HG02973 (cell line): ENCODE measurements at regions not wholly inside any gene's neighbourhood (a gene's known extent, or its start where the extent isn't known, plus 50 kb on each side); places are given as distances from the start of the nearest gene placed in this dataset.
"Not testable (repeated sequence)": the region's sequence is repeated elsewhere in the genome, so short reads cannot be mapped to it uniquely, and the experiment has no call there.

Source experiments
- ATAC-seq: cut with Tn5 transposase; IDR thresholded peaks from one replicate; pipeline ENCODE4 v1.9.1; 2021; ENCODE audit warnings: moderate library complexity; ENCODE audit not compliant: unreplicated experiment

DNA sequence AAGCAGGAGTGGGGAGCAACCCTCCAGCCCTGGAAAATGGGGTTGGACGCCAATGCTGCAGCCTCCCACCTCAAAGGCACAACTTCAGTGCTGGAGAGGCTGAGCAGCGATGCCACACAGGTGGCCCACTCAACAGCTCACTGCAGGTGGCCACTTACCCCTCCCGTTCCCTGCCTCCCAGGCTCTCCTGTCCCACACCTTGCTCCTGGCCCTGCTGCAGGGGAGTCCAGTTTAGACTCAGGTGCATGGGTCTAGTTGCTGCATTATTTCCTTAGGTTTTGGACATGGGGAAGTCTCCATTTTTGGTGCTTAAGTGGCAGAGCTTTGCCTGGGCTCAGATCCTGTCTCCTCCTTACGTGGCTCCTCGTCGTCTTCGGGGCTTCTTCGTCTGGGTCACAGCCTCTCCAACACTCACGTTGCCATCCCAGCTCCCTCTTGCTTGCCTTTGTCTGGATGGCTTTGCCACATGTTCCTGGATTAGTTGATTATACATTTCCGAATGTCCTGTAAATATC is 898.3 kb downstream of the BRD1 start:
- no peak for ATAC-seq

DNA sequence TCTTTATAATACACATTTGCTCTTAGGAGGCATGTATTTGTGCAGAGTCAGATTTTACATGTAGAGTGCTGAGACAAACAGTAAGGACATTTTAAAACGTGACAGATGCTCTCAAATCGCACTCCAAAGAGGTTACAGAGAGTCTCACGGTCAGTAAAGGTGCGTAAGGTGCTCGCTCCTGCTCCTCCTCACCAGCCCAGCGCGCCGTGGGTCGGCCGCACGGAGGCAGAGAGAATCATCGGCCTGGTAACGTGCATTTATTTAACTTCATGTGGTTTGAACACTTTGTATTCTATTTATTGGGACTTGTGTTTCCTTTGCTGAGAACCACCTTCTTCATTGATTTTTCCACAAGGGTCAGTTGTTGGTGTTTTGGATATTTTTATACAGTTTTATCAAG is 900.1 kb downstream of the BRD1 start:
- ATAC-seq, result no peak

DNA sequence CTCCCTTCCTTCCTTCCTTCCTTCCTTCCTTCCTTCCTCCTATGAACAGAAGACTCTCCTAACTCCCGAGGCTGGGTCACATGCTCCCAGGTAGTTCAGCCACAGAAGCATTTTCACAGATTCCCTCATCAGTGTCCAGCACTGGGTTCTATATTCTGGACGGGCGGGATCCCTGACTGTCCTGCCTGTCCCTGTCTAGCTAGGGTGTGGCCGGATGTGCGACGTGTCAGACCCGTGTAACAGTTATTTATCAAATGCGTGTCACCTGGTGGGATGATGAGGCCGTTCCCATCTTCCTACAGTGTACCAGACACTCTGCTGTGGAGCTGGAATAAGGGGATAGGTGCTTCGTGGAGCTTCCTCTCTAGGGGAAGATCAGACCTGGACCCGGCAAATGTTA is 901.0 kb downstream of the BRD1 start:
- no peak for ATAC-seq

DNA sequence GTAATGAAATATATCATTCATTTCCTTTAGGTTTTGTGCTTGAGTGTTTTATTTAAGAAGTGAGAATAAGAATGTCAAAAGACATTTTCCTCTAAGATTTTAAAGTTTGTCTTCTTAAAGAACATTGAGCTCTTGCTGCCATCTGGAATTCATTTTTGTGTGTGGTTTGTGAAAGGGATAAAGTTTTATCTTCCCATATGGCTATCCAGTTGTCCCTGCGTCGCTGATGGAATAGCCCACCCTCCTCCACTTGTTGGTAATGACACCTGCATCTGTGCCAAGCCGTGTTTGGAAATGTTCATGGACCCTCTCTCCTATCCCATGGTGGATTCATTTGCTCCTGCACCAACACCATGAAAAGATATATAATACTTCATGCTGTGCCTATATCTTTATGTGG is 901.5 kb downstream of the BRD1 start:
- no peak for ATAC-seq

DNA sequence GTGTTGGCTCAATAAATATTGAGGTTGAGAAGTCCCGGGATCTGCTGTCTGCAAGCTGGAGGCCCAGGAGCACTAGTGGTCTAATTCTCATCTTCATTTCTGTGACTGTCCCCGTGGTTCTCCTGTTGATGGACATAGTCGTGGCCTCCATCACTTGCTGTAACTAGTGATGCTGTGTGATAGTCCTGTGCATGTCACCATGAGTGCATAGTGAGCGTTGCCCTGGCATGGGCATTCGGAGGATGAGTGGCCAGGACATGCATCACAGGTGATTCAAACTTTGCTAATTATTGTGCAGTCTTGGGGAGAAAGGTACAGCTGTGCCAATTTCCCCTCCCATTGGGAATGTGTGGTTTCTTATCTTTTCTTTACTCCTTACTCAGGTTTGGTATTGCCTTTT is 902.2 kb downstream of the BRD1 start:
- ATAC-seq, result no peak

DNA sequence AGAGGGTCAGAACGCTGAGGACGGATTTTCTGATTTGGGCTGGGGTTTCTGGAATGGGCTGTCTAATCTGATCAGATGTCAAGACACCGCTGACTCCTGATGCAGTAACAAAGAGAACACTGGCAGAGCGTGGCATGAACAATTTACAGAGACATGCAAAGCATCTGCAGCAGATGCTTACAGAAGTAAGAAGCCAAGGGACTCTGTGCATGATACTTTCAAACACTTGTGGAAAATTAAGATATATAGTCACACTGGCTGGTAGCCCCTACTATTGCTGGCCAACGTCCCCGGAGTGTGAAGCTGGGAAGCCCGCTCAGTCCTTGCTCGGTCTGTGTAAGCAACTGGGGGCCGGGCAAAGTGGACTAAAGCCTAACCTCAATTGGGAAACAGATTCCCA is 903.7 kb downstream of the BRD1 start:
- no peak for ATAC-seq

DNA sequence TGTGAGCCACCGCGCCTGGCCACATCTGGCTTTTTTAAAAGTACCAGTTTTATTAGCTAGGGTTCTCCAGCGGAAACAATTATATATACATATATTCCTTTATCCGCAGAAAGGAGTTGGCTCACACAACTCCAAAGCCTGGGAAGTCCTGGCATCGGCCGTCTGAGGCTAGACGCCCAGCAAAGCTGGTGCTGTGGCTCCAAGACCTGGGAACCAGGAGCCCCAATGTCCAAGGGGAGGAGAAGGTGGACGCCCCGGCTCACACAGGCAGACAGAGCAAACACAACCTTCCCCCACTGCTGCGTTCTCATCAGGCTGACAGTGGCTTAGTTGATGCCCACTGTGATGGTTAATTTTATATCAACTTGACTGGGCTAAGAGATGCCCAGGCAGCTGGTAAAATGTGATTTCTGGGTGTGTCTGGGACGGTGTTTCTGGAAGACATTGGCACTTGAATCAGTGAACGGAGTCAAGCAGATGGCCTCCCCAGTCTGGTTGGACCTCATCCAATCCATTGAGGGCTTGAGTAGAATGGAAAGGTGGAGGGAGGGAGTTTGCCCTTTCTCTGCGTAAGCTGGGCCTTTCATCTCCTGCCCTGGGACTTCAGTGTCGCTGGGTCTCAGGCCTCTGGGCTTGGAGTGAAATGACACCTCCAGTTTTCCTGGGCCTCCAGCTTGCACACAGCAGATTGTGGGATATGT is 904.4 kb downstream of the BRD1 start:
- no peak for ATAC-seq

DNA sequence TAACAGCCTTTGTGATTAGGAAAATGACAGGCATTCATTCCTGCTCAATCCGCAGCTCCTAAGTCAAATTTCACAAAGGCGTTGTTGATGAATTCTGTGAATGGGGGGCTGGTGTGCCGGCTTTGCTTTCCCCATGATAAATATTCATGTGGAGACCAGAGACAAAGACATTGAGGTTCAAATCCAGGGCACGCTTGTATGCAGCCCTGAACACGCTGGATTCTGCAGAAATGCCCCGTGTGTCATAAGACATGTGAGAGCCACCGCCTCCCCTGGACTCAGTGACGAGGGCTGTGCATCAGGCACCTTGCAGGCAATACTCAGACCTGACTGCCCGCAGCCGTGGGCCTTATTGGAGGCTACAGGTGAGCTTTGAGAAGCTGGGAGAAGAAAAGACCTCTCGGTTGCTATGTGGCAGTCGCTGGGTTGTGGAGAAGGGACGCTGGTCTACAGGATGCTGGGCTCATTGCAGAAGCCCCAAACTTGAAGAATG is 906.2 kb downstream of the BRD1 start:
- ATAC-seq, result no peak

DNA sequence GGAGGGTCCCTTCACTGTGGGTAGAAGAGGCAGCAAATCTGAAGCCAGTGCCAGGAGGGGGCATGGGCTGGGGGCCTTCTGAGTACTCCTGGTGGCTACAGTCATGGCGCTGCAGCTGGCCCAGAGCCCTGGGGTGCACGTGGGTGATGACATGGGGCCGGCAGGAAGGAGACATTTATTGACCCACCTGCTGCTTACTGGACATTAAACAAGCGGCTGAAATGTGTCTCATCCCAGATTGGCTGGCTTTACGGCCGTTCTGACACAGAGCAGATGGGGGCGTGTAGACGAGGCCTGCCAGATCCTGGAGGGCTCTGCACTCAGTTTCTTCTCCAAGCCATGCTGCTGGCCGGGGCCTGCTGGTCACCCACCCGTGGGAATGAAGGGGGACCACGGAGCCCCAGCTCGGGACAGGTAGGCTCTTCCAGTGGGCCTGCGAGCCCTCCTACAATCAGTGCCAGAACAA is 906.9 kb downstream of the BRD1 start:
- no peak for ATAC-seq

DNA sequence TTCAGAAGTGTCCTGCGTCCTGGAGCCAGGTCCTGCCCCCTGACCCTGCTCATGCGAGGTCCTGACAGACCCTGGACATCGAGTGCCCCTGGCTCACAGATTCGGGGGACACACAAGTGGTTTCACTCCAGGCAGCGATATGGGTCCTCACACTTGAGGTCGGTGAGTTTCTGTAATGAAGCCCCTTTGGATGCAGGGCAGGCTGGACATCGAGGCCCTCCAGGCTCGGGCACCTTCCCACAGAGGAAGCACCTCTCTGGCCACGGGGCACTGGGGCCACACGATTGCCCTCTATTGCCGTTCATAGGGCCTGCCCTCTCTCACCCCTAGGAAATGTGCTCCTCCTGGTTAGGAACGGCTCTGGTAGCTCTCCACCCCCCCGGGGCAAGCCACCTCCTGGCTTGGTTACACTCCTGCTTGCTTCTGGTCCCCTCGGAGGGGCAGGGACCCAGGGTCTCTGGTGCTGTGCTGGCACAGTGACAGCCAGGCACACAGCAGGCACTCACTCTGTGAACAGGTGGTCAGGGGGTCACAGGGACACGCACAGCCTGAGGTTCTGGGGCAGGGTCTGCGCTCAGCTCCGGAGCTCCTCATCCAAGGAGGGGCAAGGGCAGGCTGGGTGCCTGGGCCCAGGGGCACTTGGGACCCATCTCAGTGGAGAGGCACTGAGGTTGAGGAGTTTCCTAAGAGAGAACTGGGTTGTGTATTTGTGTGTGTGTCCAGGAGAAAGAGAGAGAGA is 907.7 kb downstream of the BRD1 start:
- ATAC-seq, result no peak

DNA sequence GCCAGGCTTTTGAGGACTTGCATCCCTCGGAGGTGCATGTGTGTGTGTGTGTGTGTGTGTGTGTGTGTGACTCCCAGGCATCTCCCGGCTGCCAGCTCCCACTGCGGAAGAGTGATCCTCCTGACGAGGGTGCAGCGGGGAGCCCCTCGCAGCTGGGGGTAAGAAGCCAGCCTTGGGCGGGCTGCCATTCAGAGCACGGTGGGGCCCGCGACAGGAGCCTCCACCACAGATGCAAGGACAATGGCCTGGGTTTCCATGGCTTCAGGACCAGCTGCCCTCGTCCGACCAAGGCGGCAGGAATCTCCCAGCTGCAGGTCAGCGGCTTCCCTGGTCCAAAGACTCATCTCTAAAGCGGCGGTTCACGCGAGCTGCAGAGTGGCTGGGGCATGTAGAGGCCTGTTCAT is 908.5 kb downstream of the BRD1 start:
- no peak for ATAC-seq

DNA sequence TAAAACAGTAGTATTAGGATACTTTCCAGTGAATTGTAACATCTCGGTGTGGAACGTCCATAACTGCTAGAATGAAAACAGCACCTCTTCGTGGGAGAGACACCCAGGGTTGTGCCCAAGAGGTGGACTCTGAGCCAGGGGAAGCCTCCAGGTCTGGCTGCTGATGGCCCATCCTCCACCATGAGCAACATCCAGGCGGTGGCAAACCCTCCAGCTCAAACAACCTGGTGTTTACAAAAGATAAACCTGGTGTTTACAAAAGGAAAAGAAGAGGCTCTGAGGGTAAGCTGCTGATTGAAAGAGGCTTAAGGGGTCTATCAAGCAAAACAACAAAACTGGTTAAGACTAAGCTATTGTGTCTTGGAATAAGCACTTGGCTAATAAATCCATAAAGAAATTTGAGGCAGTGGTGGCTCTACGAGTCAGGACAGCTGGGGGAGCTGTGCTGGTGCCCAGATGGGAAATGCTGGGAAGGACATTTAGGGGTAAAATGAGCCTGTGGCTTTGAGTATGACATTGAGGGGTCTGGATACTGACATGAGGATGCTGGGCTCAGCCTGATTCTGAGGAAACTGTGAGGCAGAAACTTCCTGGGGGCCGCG is 909.0 kb downstream of the BRD1 start:
- ATAC-seq, result no peak

DNA sequence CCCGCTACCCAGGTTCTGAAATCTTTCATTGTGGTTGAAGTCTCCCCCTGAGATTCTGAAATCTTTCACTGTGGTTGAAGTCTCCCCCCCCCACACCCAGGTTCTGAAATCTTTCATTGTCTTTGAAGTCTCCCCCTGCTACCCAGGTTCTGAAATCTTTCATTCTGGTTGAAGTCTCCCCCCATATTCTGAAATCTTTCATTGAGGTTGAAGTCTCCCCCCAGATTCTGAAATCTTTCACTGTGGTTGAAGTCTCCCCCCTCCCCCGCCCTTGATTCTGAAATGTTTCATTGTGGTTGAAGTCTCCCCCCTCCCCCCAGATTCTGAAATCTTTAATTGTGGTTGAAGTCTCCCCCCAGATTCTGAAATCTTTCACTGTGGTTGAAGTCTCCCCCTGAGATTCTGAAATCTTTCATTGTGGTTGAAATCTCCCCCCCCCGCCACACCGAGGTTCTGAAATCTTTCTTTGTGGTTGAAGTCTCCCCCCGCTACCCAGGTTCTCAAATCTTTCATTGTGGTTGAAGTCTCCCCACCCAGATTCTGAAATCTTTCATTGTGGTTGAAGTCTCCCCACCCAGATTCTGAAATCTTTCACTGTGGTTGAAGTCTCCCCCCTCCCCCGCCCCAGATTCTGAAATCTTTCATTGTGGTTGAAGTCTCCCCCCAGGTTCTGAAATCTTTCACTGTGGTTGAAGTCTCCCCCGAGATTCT is 915.2 kb downstream of the BRD1 start:
- not testable (repeated sequence) for ATAC-seq

DNA sequence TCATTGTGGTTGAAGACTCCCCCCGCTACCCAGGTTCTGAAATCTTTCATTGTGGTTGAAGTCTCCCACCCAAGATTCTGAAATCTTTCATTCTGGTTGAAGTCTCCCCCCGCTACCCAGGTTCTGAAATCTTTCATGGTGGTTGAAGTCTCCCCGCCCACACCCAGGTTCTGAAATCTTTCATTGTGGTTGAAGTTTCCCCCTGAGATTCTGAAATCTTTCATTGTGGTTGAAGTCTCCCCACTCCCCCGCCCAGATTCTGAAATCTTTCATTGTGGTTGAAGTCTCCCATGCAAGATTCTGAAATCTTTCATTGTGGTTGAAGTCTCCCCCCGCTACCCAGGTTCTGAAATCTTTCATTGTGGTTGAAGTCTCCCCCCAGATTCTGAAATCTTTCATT is 916.0 kb downstream of the BRD1 start:
- not testable (repeated sequence) for ATAC-seq

DNA sequence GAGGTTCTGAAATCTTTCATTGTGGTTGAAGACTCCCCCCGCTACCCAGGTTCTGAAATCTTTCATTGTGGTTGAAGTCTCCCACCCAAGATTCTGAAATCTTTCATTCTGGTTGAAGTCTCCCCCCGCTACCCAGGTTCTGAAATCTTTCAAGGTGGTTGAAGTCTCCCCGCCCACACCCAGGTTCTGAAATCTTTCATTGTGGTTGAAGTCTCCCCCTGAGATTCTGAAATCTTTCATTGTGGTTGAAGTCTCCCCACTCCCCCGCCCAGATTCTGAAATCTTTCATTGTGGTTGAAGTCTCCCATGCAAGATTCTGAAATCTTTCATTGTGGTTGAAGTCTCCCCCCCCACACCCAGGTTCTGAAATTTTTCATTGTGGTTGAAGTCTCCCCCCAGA is 916.6 kb downstream of the BRD1 start:
- not testable (repeated sequence) for ATAC-seq

DNA sequence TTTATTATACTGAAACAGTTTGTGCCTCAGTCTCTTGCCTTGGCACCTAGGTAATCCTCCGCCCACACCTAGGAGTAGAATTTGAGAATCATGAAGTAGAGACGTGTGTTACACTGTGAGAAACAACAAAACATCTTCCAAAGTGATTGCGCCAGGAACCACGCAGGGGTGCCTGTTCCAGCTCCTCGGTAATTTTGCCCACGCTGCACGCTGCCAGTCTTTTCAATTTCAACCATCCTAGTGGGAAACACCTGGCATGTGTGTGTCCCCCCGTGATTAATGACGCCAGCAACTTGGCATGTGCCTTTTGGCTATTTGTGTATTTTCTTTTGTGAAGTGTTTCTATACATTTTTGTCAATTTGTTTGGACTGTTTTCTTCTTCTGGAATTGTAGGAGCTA is 919.1 kb downstream of the BRD1 start:
- no peak for ATAC-seq

DNA sequence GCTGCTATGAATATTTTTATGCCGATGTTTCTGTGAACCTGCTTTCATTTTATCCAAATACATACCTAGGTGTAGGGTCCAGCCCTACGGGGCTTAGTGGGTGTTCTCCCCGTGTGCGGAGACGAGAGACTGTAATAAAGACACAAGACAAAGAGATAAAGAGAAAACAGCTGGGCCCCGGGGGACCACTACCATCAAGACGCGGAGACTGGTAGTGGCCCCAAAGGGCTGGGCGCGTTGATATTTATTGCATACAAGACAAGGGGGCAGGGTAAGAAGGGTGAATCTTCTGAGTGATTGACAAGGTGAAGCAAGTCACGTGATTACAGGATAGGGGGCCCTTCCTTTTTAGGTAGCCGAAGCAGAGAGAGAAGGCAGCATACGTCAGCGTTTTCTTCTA is 920.1 kb downstream of the BRD1 start:
- ATAC-seq, result no peak

DNA sequence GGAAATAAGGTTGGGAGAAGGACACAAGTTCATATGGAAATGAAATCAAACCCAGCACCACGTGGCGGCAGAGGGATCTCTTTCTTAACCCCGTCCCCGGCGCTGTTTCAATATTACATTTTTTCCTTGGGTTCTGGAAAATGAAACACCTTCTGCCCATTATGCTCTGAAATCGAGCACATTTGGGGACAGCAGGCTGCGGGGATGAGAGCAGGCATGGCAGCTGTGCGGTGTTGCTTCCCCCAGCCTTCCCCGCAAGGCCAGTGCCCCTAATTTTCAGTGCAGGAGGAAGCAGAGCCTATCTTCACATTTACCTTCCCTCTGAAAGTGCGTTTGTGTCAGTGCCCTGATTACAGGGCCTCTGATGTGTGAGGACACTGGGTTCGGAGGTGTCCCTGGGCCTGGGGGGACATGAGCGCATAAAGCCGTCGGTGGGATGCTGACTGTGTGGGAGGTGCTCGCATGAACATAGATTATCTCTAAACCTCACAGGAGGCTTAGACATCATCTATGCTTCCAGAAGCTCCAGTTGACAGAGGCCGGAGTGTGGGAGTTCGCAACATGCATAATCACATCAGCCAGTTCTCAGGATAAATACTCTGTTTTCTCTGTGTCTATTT is 921.3 kb downstream of the BRD1 start:
- ATAC-seq, result no peak

DNA sequence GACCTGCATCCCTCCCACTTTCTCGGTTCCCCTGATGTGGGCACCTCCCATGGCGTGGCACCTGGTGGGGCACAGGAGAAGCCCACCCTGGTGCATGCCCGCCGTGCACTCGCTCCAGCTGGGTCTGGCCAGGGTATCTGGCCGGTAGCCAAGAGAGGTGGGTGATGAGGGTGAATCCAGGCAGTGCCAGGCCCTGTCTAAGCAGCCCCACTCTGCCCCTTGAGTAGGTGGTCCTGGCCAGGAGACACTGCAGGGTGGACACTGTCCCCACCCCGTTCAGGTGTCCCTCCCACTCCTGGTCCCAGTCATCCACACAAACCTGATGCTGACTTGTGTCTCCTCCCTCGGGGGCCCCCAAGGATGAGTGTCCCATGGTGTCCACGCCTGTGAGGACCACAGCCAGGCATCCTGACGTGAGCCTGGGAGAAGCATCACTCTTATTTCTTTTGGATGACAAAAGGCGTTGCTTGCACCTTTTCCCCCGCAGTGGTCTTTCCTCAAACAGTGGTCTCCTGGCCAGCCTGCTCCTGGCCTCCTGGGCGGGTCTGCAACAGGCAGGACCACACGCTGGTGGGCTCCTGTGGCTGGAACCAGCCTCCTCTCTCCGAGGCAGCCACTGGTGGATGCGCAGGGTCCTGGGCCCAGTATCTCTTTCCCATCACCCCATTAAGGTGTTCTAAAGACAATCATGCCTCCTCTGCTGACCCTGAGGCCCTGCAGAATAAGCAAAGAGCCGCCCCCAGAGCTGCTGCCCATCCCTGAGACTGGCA is 922.3 kb downstream of the BRD1 start:
- ATAC-seq, result no peak
